ENCODE measurements at regions not wholly inside any gene's neighbourhood (a gene's known extent, or its start where the extent isn't known, plus 50 kb on each side); places are given as distances from the start of the nearest gene placed in this dataset.

- Histone ChIP-seq H3K79me2 (ENCODE audit: insufficient read depth, low read length) (no peaks in the 10 kb centered on the region), H3K4me1 (ENCODE audit: control insufficient read depth in 1 of 2, insufficient read depth in 2 of 2, low read length in 2 of 2) (peaks cover 0 to 14% of the 10 kb centered on the region in 2 experiments; a peak in 2 of 4 replicates), H4K20me1 (ENCODE audit: insufficient read depth) (no peaks in the 10 kb centered on the region), H3K9me2 (ENCODE audit: insufficient read depth) (no peaks in the 10 kb centered on the region), H3K4me2 (ENCODE audit: low read length) (no peak overlapping the region), H3K9me3 (ENCODE audit: control insufficient read depth in 1 of 2, insufficient read depth in 1 of 2, low read depth in 1 of 2, low read length in 2 of 2) (no peaks in the 10 kb centered on the region), H2AFZ (ENCODE audit: low read depth, low read length, poor library complexity, severe bottlenecking) (no peak overlapping the region), H3K9ac (ENCODE audit: low read length) (no peak overlapping the region), H3K4me3 (replicated peaks in 1 of 2; ENCODE audit: low read depth in 1 of 2, low read length in 2 of 2) (no peak overlapping the region), H3K36me3 (ENCODE audit: control insufficient read depth in 1 of 2, insufficient read depth in 2 of 2, low read length in 2 of 2) (no peaks in the 10 kb centered on the region), H3K27me3 (ENCODE audit: insufficient read depth, low read length) (peaks cover 36% of the 10 kb centered on the region), H3K27ac (ENCODE audit: low read depth, low read length) (no peak overlapping the region)
- BruUV-seq (replicated peaks), result no TSS peak
- ChIA-PET RAD21 (ENCODE audit: low non-redundant PET in 1 of 2, low total read pairs in 2 of 2, uncharacterized antibody in 2 of 2, unreplicated experiment in 2 of 2) (no interaction called here), POLR2A (no interaction called here), CTCF (interaction anchor here (0.6 kb wide), 1 partner anchor 735 kb away, joined by 3 read pairs; no protein-coding TSS in a partner anchor)
- ATAC-seq (no peak), DNase-seq (ENCODE audit: low read depth, low spot score) (no peak)
- TF ChIP-seq SP1 (IDR thresholded peaks at IDR 0.05; ENCODE audit: low read depth), result no peak
- TF ChIP-seq ZNF274 (IDR thresholded peaks at IDR 0.05; ENCODE audit: low read depth, low read length), result no peak
- no peak for TF ChIP-seq TCF7L2 (IDR thresholded peaks at IDR 0.05; ENCODE audit: borderline replicate concordance, extremely low read depth, insufficient read depth, insufficient read length)
- TF ChIP-seq CEBPB (IDR thresholded peaks at IDR 0.05; ENCODE audit: low read depth), result no peak
- TF ChIP-seq EZH2 (IDR thresholded peaks at IDR 0.05), result no peak
- no peak for TF ChIP-seq CBX3 (IDR thresholded peaks at IDR 0.05; ENCODE audit: low read depth)
- no peak for TF ChIP-seq ZFX (IDR thresholded peaks at IDR 0.05)
- TF ChIP-seq ZBTB33 (IDR thresholded peaks at IDR 0.05; ENCODE audit: extremely low read depth, insufficient replicate concordance, low read length), result no peak
- no peak for TF ChIP-seq ATF3 (IDR thresholded peaks at IDR 0.05)
- TF ChIP-seq SIN3A (IDR thresholded peaks at IDR 0.05; ENCODE audit: low read depth), result no peak
- no peak for TF ChIP-seq EZH2phosphoT487 (IDR thresholded peaks at IDR 0.05; ENCODE audit: borderline replicate concordance)
- no peak for TF ChIP-seq SRF (IDR thresholded peaks at IDR 0.05; ENCODE audit: low read depth)
- no peak for TF ChIP-seq ELF1 (IDR thresholded peaks at IDR 0.05; ENCODE audit: borderline replicate concordance, low read depth)
- TF ChIP-seq MAX (IDR thresholded peaks at IDR 0.05), result no peak
- TF ChIP-seq FOSL1 (IDR thresholded peaks at IDR 0.05; ENCODE audit: low read depth), result no peak
- TF ChIP-seq RAD21 (IDR thresholded peaks at IDR 0.05; ENCODE audit: low read depth), result no peak
- intact Hi-C loops (cut with micrococcal nuclease), result loop anchor here (10.0 kb wide), 1 partner anchor 801 kb away; no protein-coding TSS in a partner anchor
Observed at GRCh38 chr11:16615480-16615879, 123.0 kb upstream of the C11orf58 start.

Measured in HCT116 (cell line).